MCF 10A (cell line): ENCODE measurements at regions not wholly inside any gene's neighbourhood (a gene's known extent, or its start where the extent isn't known, plus 50 kb on each side); places are given as distances from the start of the nearest gene placed in this dataset.

Experiments used
- BruUV-seq: library from RNA; stranded (reverse); fragments of 400-500 nt; replicated peaks from 2 replicates; lab custom pipeline; 2021; lab: Mats Ljungman, UMichigan
- CTCF ChIA-PET: fragments of 300-600 bp; sonication (Branson Sonifier 250); formaldehyde crosslinking; extraction: SDS; loops from one replicate; lab custom pipeline; 2021; ENCODE audit warnings: antibody characterized with exemption, inconsistent platforms; lab: Yijun Ruan, JAX
- POLR2A ChIA-PET: fragments of 300-600, 350-650 bp; sonication (Branson Sonifier 250); formaldehyde crosslinking; extraction: SDS; loops from one replicate; lab custom pipeline; 2020; ENCODE audit warnings: antibody characterized with exemption, inconsistent platforms; lab: Yijun Ruan, JAX
- DNase-seq: peaks from one replicate; pipeline ENCODE4 v3.0.0-alpha.2; 2018; ENCODE audit not compliant: unreplicated experiment
- H3K27ac Mint-ChIP-seq: one replicate; pipeline ENCODE4 v1.8.0; 2022; ENCODE audit warnings: mild to moderate bottlenecking, low read depth, mixed read lengths; ENCODE audit not compliant: unreplicated experiment
- H3K27me3 Mint-ChIP-seq: one replicate; pipeline ENCODE4 v1.8.0; 2022; ENCODE audit warnings: mixed read lengths; ENCODE audit not compliant: insufficient read depth, unreplicated experiment
- H3K36me3 Mint-ChIP-seq: one replicate; pipeline ENCODE4 v1.8.0; 2022; ENCODE audit warnings: mild to moderate bottlenecking, moderate library complexity, mixed read lengths; ENCODE audit not compliant: insufficient read depth, unreplicated experiment
- H3K4me1 Mint-ChIP-seq: one replicate; pipeline ENCODE4 v1.8.0; 2022; ENCODE audit warnings: mixed read lengths; ENCODE audit not compliant: insufficient read depth, unreplicated experiment
- H3K4me3 Mint-ChIP-seq: one replicate; pipeline ENCODE4 v1.8.0; 2022; ENCODE audit warnings: mild to moderate bottlenecking, moderate library complexity, mixed read lengths; ENCODE audit not compliant: unreplicated experiment
- H3K9me3 Mint-ChIP-seq: one replicate; pipeline ENCODE4 v1.8.0; 2022; ENCODE audit warnings: mixed read lengths; ENCODE audit not compliant: unreplicated experiment
- intact Hi-C: fragments of 100-400 bp; cut with micrococcal nuclease; formaldehyde crosslinking; loops from 2 replicates; pipeline ENCODE4 v1.14.1; 2022
- TF ChIP-seq, protein P1 (sequence below): fragments of 200-600 bp; IDR thresholded peaks from one replicate; pipeline ENCODE4 v1.8.0; 2022; ENCODE audit warnings: antibody characterized with exemption, mild to moderate bottlenecking; ENCODE audit not compliant: unreplicated experiment

DNA sequence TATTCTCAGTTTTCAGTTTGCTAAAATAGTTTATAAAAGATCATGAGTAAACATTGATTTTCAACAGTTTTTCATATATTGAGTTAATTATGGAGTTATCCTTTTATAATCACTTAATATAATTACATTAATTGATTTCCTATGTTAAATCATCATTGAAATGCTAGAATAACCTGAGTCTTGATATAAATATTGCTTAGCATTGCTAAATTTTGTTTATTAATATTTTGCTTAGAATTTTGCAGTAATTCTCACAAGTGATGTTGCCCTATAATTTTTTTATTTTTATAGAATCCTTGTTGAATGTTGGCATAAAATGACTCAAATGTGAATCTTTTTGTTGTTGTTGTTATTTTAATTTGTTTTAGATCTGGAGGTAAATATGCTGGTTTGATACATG lies 654.2 kb downstream of the OTOL1 start:
- POLR2A ChIA-PET = no interaction called here
- no peak for DNase-seq
- Mint-ChIP-seq H3K4me3 (no peak overlapping the region), H3K4me1 (no peaks in the 10 kb centered on the region), H3K9me3 (no peaks in the 10 kb centered on the region), H3K27me3 (no peaks in the 10 kb centered on the region), H3K27ac (no peak overlapping the region), H3K36me3 (no peaks in the 10 kb centered on the region)
- BruUV-seq = no TSS peak
- TF ChIP-seq, protein P1, sequence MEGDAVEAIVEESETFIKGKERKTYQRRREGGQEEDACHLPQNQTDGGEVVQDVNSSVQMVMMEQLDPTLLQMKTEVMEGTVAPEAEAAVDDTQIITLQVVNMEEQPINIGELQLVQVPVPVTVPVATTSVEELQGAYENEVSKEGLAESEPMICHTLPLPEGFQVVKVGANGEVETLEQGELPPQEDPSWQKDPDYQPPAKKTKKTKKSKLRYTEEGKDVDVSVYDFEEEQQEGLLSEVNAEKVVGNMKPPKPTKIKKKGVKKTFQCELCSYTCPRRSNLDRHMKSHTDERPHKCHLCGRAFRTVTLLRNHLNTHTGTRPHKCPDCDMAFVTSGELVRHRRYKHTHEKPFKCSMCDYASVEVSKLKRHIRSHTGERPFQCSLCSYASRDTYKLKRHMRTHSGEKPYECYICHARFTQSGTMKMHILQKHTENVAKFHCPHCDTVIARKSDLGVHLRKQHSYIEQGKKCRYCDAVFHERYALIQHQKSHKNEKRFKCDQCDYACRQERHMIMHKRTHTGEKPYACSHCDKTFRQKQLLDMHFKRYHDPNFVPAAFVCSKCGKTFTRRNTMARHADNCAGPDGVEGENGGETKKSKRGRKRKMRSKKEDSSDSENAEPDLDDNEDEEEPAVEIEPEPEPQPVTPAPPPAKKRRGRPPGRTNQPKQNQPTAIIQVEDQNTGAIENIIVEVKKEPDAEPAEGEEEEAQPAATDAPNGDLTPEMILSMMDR = no peak
- CTCF ChIA-PET = no interaction called here
- intact Hi-C loops = no loop called here

DNA sequence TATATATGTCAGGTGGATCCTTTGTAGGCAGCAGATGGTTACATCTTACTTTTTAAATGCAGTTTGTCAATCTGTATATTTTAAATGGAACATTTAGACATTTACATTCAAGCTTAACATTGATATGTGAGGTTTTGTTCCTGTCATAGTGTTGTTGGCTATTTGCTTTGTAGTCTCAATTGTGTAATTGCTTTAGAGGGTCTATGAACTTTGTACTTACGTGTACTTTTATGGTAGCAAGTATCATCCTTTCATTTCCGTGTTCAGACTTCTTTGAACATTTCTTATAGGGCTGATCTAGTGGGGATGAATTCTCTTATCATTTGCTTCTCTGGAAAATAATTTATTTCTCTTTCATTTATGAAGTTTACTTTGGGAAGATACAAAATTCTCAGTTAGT lies 656.0 kb downstream of the OTOL1 start:
- H3K4me3 Mint-ChIP-seq = no peak overlapping the region
- intact Hi-C loops = no loop called here
- TF ChIP-seq, protein P1 = no peak
- no peak for DNase-seq
- ChIA-PET POLR2A (interaction anchor here (0.6 kb wide), 1 partner anchor 96 kb away, joined by 3 read pairs; no protein-coding TSS in a partner anchor), CTCF (interaction anchor here (0.6 kb wide), 2 partner anchors 103 to 608 kb away, joined by 4 to 5 read pairs; no protein-coding TSS in a partner anchor)
- no peaks in the 10 kb centered on the region for H3K9me3 Mint-ChIP-seq
- H3K27ac Mint-ChIP-seq = no peak overlapping the region
- H3K36me3 Mint-ChIP-seq = no peaks in the 10 kb centered on the region
- no peaks in the 10 kb centered on the region for H3K27me3 Mint-ChIP-seq
- H3K4me1 Mint-ChIP-seq = no peaks in the 10 kb centered on the region
- BruUV-seq = no TSS peak

DNA sequence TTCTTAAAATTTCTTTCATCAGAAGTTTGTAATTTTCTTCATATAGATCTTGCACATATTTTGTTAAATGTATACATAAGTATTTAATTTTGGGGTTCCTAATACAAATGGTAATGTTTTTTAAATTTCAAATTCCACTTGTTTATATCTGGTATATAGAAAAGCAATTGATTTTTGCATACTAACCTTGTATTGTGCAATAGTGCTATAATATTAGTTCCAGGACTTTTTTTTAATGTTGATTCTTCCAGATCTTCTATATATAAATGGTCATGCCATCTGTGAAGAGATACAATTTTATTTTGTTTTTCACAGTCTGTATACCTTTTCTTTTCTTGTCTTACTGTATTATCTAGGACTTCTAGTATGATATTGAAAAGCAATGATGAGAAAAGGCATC lies 665.0 kb downstream of the OTOL1 start:
- Mint-ChIP-seq H3K9me3 (no peaks in the 10 kb centered on the region), H3K27ac (no peak overlapping the region), H3K27me3 (no peaks in the 10 kb centered on the region), H3K4me3 (no peak overlapping the region), H3K36me3 (no peaks in the 10 kb centered on the region), H3K4me1 (peaks cover 5% of the 10 kb centered on the region)
- intact Hi-C loops = no loop called here
- TF ChIP-seq, protein P1 = no peak
- no peak for DNase-seq
- ChIA-PET POLR2A (no interaction called here), CTCF (no interaction called here)
- BruUV-seq = no TSS peak

DNA sequence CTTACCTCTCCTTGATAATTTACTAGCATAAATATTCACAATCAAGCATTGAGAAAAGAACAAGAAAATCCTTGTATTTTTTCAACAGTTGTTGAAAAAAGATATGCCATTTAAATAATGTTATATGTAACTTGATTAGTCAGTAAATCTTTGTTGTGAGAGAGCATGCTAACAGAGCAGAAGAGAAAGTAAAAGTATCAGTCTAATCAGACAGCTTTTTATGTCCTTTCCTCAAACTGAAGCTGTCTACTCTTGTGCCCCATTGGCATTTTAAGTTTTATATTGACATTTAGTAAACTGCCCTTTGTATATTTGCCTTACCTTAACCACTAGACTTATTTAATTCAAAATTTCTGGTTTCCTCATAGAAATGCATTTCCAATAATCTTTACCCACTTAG lies 668.7 kb downstream of the OTOL1 start:
- Mint-ChIP-seq H3K27ac (no peak overlapping the region), H3K4me3 (no peak overlapping the region), H3K4me1 (peaks cover 5% of the 10 kb centered on the region), H3K27me3 (no peaks in the 10 kb centered on the region), H3K36me3 (peaks cover 6% of the 10 kb centered on the region), H3K9me3 (no peaks in the 10 kb centered on the region)
- intact Hi-C loops = no loop called here
- BruUV-seq = no TSS peak
- ChIA-PET CTCF (interaction anchor here (0.7 kb wide), 1 partner anchor 489 kb away, joined by 3 read pairs; no protein-coding TSS in a partner anchor), POLR2A (interaction anchor here (1.3 kb wide), 1 partner anchor 17 kb away, joined by 3 read pairs; no protein-coding TSS in a partner anchor)
- TF ChIP-seq, protein P1 = no peak
- no peak for DNase-seq
